Frontal cortex (tissue), 3 donors: ENCODE measurements at regions not wholly inside any gene's neighbourhood (a gene's known extent, or its start where the extent isn't known, plus 50 kb on each side); places are given as distances from the start of the nearest gene placed in this dataset.

Experiments used
- DNase-seq, 2 donors: peaks; one replicate each; pipeline ENCODE4 v3.0.0; 2012; ENCODE audit warnings: low spot score in 2 of 2
- FAIRE-seq: peaks from 2 replicates; lab custom pipeline; 2012; peaks lifted over from hg19 to GRCh38; lab: Jason Lieb, UNC
- donor health status: control.
- donor health status: control.
- donor health status: control.

- FAIRE-seq (no peak), DNase-seq (peak in 1 of 2 donors; percentile 33)
Observed at GRCh38 chr17:6936370-6937028, 59.4 kb upstream of the ALOX12 start.

GRCh38 chr17:6938637-6939036, 57.2 kb upstream of the ALOX12 start:
- DNase-seq (no peak), FAIRE-seq (no peak)

GRCh38 chr17:6940186-6940649, 55.6 kb upstream of the ALOX12 start:
- no peak for FAIRE-seq
- no peak for DNase-seq

- DNase-seq: no peak
- no peak for FAIRE-seq
Observed at GRCh38 chr17:6941989-6942388, 53.9 kb upstream of the ALOX12 start.

GRCh38 chr17:6943406-6943805, 52.4 kb upstream of the ALOX12 start:
- peak; percentile 3 for FAIRE-seq
- no peak for DNase-seq
